ENCODE measurements at regions not wholly inside any gene's neighbourhood (a gene's known extent, or its start where the extent isn't known, plus 50 kb on each side); places are given as distances from the start of the nearest gene placed in this dataset.

- H3K4me1 ChIP-seq (replicated peaks in 1 of 2): peaks cover 0 to 4% of the 10 kb centered on the region in 2 donors
- H3K27me3 ChIP-seq: no peaks in the 10 kb centered on the region
- WGBS, 4 donors: 93 to 100% (median 96%) methylated on average over 1 of the region's 1 CpG
- no peak overlapping the region for H3K4me3 ChIP-seq
- H3K27ac ChIP-seq: no peak overlapping the region
- no peak for TF ChIP-seq POLR2A (IDR thresholded peaks at IDR 0.05)
- H3K9me3 ChIP-seq (replicated peaks in 1 of 3): no peaks in the 10 kb centered on the region
- intact Hi-C loops (cut with DNase I): no loop called here
- DNase-seq: no peak
- H3K36me3 ChIP-seq (replicated peaks in 1 of 2): no peaks in the 10 kb centered on the region
These were observed 122.3 kb upstream of the POC5 start for GRCh38 chr5:75839547-75839946.

DNA sequence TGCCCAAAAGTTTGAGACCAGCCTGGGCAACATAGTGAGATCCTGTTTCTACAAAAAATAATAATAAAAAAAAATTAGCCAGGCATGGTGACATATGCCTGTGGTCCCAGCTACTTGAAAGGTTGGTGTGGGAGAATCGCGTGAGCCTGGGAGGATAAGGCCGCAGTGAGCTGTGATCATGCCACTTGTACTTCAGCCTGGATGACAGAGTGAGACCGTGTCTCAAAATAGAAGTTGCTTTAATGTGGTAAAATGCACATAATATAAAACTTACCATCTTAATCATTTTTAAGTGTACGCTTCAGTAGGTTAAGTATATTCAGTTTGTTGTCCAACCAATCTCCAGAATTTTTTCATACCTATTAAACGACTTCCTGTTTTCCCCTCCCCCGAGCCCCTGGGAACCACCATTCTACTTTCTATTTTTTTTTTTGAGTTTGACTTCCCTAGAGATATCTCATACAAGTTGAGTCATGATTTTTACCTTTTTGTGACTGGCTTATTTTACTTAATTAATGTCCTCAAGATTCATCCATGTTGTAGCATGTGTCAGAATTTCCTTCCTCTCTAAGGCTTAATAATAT lies 120.1 kb upstream of the POC5 start:
- Histone ChIP-seq H3K27ac (no peak overlapping the region), H3K27me3 (no peaks in the 10 kb centered on the region), H3K4me1 (replicated peaks in 1 of 2) (no peaks in the 10 kb centered on the region), H3K4me3 (no peak overlapping the region), H3K9me3 (replicated peaks in 1 of 3) (no peaks in the 10 kb centered on the region), H3K36me3 (replicated peaks in 1 of 2) (no peaks in the 10 kb centered on the region)
- TF ChIP-seq, protein P1, sequence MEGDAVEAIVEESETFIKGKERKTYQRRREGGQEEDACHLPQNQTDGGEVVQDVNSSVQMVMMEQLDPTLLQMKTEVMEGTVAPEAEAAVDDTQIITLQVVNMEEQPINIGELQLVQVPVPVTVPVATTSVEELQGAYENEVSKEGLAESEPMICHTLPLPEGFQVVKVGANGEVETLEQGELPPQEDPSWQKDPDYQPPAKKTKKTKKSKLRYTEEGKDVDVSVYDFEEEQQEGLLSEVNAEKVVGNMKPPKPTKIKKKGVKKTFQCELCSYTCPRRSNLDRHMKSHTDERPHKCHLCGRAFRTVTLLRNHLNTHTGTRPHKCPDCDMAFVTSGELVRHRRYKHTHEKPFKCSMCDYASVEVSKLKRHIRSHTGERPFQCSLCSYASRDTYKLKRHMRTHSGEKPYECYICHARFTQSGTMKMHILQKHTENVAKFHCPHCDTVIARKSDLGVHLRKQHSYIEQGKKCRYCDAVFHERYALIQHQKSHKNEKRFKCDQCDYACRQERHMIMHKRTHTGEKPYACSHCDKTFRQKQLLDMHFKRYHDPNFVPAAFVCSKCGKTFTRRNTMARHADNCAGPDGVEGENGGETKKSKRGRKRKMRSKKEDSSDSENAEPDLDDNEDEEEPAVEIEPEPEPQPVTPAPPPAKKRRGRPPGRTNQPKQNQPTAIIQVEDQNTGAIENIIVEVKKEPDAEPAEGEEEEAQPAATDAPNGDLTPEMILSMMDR (IDR thresholded peaks at IDR 0.05): no peak
- no peak for TF ChIP-seq POLR2A (IDR thresholded peaks at IDR 0.05)
- 86 to 90% (median 89%) methylated on average over 7 of the region's 7 CpGs for WGBS, 4 donors
- no peak for DNase-seq
- intact Hi-C loops (cut with DNase I): no loop called here

DNA sequence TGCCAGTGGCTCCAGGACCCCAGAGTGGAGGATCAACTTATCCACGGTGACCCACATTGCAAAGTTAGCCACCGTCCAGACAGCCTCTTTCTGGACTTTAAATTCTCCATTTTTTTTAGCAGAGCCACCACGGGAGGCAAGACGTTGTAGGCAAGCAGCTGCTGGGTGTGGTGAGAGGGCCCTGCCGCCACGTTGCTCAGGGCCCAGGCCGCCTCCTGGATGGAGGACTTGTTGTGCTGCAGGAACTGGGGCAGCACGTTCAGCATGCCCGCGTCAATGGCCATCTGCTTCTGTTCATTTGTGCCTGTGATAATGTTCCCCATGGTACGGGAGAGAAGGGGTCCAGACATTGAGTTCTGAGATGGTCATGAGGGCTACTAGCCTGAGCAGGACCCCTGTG lies 114.3 kb upstream of the POC5 start:
- no peak for TF ChIP-seq POLR2A (IDR thresholded peaks at IDR 0.05)
- TF ChIP-seq, protein P1 (IDR thresholded peaks at IDR 0.05): no peak
- DNase-seq: no peak
- Histone ChIP-seq H3K4me3 (no peak overlapping the region), H3K9me3 (replicated peaks in 1 of 3) (no peaks in the 10 kb centered on the region), H3K27ac (no peak overlapping the region), H3K27me3 (no peaks in the 10 kb centered on the region), H3K4me1 (replicated peaks in 1 of 2) (no peaks in the 10 kb centered on the region), H3K36me3 (replicated peaks in 1 of 2) (no peaks in the 10 kb centered on the region)
- WGBS, 4 donors: 79 to 92% (median 89%) methylated on average over 6 to 11 of the region's 11 CpGs
- intact Hi-C loops (cut with DNase I): no loop called here

DNA sequence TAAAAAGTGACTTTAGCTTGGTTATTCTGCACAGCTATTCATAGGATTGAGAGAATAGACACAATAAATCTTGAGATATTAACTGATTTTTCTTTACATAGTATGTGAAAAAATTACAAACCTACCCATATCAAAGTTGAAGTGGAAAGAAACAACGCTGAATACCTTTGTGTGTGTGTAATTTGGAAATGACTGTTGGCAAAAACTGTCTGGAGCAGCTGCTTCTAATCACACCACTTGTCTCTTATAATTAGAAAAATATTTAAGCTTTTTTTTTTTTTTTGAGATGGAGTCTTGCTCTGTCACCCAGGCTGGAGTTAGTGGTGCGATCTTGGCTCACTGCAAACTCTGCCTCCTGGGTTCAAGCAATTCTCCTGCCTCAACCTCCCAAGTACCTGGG lies 110.8 kb upstream of the POC5 start:
- Histone ChIP-seq H3K4me3 (no peak overlapping the region), H3K27me3 (no peaks in the 10 kb centered on the region), H3K9me3 (replicated peaks in 1 of 3) (no peaks in the 10 kb centered on the region), H3K36me3 (replicated peaks in 1 of 2) (no peaks in the 10 kb centered on the region), H3K27ac (no peak overlapping the region), H3K4me1 (replicated peaks in 1 of 2) (no peaks in the 10 kb centered on the region)
- intact Hi-C loops (cut with DNase I): no loop called here
- 70 to 77% (median 75%) methylated on average over 2 of the region's 2 CpGs for WGBS, 4 donors
- TF ChIP-seq, protein P1 (IDR thresholded peaks at IDR 0.05): no peak
- no peak for TF ChIP-seq POLR2A (IDR thresholded peaks at IDR 0.05)
- no peak for DNase-seq

GRCh38 chr5:75824323-75824722 lies 107.1 kb upstream of the POC5 start:
- Histone ChIP-seq H3K27ac (no peak overlapping the region), H3K4me3 (no peak overlapping the region), H3K27me3 (no peaks in the 10 kb centered on the region), H3K4me1 (replicated peaks in 1 of 2) (no peaks in the 10 kb centered on the region), H3K9me3 (replicated peaks in 1 of 3) (no peaks in the 10 kb centered on the region), H3K36me3 (replicated peaks in 1 of 2) (no peaks in the 10 kb centered on the region)
- intact Hi-C loops (cut with DNase I): no loop called here
- no peak for DNase-seq
- 85 to 93% (median 89%) methylated on average over 1 of the region's 1 CpG for WGBS, 4 donors
- TF ChIP-seq, protein P1 (IDR thresholded peaks at IDR 0.05): no peak
- no peak for TF ChIP-seq POLR2A (IDR thresholded peaks at IDR 0.05)
